ENCODE measurements at regions not wholly inside any gene's neighbourhood (a gene's known extent, or its start where the extent isn't known, plus 50 kb on each side); places are given as distances from the start of the nearest gene placed in this dataset.

DNA sequence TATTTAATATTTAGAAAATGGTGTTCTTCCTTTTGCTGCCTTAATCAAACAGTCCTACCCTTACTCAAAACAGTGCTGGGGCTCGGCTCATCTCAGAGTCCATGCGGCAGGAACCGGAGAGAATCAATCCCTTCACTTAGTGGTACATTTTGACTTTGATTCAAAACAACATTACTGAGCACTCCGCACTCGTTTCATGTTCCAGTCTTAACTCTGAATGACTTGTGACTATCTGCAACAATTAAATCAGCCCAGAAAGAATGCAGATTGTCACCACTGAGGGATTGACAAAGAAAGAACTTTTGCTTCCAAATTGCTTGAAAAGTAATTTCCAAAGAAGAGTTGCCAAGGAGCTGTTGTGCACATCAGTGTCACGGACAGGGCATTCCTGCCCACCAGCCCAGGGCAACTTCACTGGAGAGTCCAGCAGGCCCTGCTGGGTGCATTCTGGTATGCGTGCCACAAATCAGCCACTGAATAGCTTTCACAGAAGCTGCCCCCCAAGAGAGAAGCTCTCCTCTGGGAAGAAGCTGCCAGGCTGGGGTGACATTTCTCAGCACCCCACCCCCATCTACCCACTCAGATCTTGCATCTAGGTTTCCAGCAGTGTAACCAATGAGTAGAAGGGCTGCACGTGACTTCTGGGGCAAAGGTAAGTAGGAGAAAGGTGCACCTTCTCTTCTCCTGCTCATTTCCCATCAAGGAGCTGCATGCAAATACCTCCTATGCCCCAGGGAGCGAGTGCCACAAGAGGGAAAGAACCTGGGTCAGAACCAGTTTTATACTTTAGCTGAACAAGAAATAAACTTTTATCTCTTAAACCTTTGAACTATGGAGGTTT, 84.6 kb upstream of the ATP8B1 start:
- Histone ChIP-seq H3K36me3 (ENCODE audit: insufficient read depth) (no peaks in the 10 kb centered on the region; the same call in 1 of the 2 replicates), H3K4me3 (no peak overlapping the region), H3K79me2 (replicated peaks; ENCODE audit: insufficient read depth) (no peaks in the 10 kb centered on the region), H4K20me1 (replicated peaks; ENCODE audit: insufficient read depth) (no peaks in the 10 kb centered on the region), H3K9me2 (ENCODE audit: insufficient read depth) (0 out of 2 replicates have a peak, but pooled peaks cover 8% of the 10 kb centered on the region), H3K4me2 (no peak overlapping the region), H3K27ac (ENCODE audit: low read depth) (no peak overlapping the region), H3K4me1 (ENCODE audit: insufficient read depth) (no peaks in the 10 kb centered on the region), H3F3A (replicated peaks; ENCODE audit: low read depth) (no peaks in the 10 kb centered on the region), H3K27me3 (ENCODE audit: insufficient read depth) (no peaks in the 10 kb centered on the region), H2AFZ (0 out of 2 replicates have a peak overlapping the region, but pooled peaks have one; percentile 47)
- TF ChIP-seq EZH2phosphoT487 (IDR thresholded peaks at IDR 0.05; ENCODE audit: unreplicated experiment) = no peak
- Mint-ChIP-seq H3K9me3 (peaks cover 20% of the 10 kb centered on the region), H3K36me3 (ENCODE audit: low read depth) (peaks cover 5% of the 10 kb centered on the region; the same call in 1 of the 3 replicates), H3K4me1 (no peaks in the 10 kb centered on the region), H3K27ac (no peak overlapping the region), H3K4me3 (no peak overlapping the region), H3K27me3 (ENCODE audit: insufficient read depth, low read depth, poor library complexity) (peaks cover 2% of the 10 kb centered on the region)
- no peak for ATAC-seq
- no peak for DNase-seq (ENCODE audit: low spot score)

GRCh38 chr18:57885931-57886330, 82.8 kb upstream of the ATP8B1 start:
- H3K27me3 ChIP-seq (ENCODE audit: insufficient read depth) = no peaks in the 10 kb centered on the region
- no peak overlapping the region for H2AFZ ChIP-seq
- Mint-ChIP-seq H3K27ac (no peak overlapping the region), H3K36me3 (ENCODE audit: low read depth) (peaks cover 5% of the 10 kb centered on the region; the same call in 1 of the 3 replicates), H3K4me1 (no peaks in the 10 kb centered on the region), H3K9me3 (peaks cover 22% of the 10 kb centered on the region), H3K27me3 (ENCODE audit: insufficient read depth, low read depth, poor library complexity) (no peaks in the 10 kb centered on the region), H3K4me3 (no peak overlapping the region)
- TF ChIP-seq ZNF331 (CRISPR knock-in tag; IDR thresholded peaks at IDR 0.05; ENCODE audit: low read depth) (no peak), NANOG (IDR thresholded peaks at IDR 0.05; ENCODE audit: borderline replicate concordance) (no peak), REST (IDR thresholded peaks at IDR 0.05; ENCODE audit: unreplicated experiment) (no peak)
- H3K9me2 ChIP-seq (ENCODE audit: insufficient read depth) = 0 out of 2 replicates have a peak, but pooled peaks cover 4% of the 10 kb centered on the region
- no peak overlapping the region for H3K4me3 ChIP-seq
- no peak for ATAC-seq
- H3K4me2 ChIP-seq = no peak overlapping the region
- H3F3A ChIP-seq (replicated peaks; ENCODE audit: low read depth) = no peaks in the 10 kb centered on the region
- H4K20me1 ChIP-seq (replicated peaks; ENCODE audit: insufficient read depth) = no peaks in the 10 kb centered on the region
- no peaks in the 10 kb centered on the region for H3K4me1 ChIP-seq (ENCODE audit: insufficient read depth)
- no peak overlapping the region for H3K27ac ChIP-seq (ENCODE audit: low read depth)
- no peaks in the 10 kb centered on the region; the same call in 1 of the 2 replicates for H3K36me3 ChIP-seq (ENCODE audit: insufficient read depth)
- H3K79me2 ChIP-seq (replicated peaks; ENCODE audit: insufficient read depth) = no peaks in the 10 kb centered on the region
- no peak for DNase-seq (ENCODE audit: low spot score)

DNA sequence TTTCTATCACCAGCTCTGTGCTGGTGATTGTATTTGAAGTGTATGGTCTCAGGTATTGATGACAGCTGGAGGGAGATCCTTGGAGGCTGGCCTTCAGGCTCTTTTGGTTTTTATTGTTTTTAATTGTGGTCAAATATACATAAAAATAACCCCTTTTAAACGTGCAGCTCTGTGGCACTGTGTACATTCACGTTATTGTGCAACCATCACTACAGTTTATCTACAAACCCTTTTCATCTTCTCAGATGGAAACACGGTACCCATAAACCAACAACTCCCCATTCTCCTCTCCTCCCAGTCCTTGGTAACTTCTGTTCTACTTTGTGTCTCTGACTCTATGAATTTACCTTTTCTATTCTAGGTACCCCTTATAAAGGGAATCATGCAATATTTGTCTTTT, 79.3 kb upstream of the ATP8B1 start:
- H3K4me3 ChIP-seq = no peak overlapping the region
- Mint-ChIP-seq H3K4me3 (no peak overlapping the region), H3K36me3 (ENCODE audit: low read depth) (peaks cover 2% of the 10 kb centered on the region; the same call in 2 of the 3 replicates), H3K27me3 (ENCODE audit: insufficient read depth, low read depth, poor library complexity) (no peaks in the 10 kb centered on the region), H3K27ac (no peak overlapping the region), H3K9me3 (peaks cover 21% of the 10 kb centered on the region), H3K4me1 (no peaks in the 10 kb centered on the region)
- H3K79me2 ChIP-seq (replicated peaks; ENCODE audit: insufficient read depth) = no peaks in the 10 kb centered on the region
- TF ChIP-seq ZNF331 (CRISPR knock-in tag; IDR thresholded peaks at IDR 0.05; ENCODE audit: low read depth) (no peak), POLR2AphosphoS5 (IDR thresholded peaks at IDR 0.05; ENCODE audit: low read depth) (no peak)
- H3K27ac ChIP-seq (ENCODE audit: low read depth) = no peak overlapping the region
- H3K4me2 ChIP-seq = no peak overlapping the region
- H3K36me3 ChIP-seq (ENCODE audit: insufficient read depth) = no peaks in the 10 kb centered on the region
- no peak for ATAC-seq
- no peaks in the 10 kb centered on the region for H3K27me3 ChIP-seq (ENCODE audit: insufficient read depth)
- H3K4me1 ChIP-seq (ENCODE audit: insufficient read depth) = no peaks in the 10 kb centered on the region
- no peak overlapping the region for H2AFZ ChIP-seq
- no peaks in the 10 kb centered on the region for H4K20me1 ChIP-seq (replicated peaks; ENCODE audit: insufficient read depth)
- no peaks in the 10 kb centered on the region for H3K9me2 ChIP-seq (ENCODE audit: insufficient read depth)
- DNase-seq (ENCODE audit: low spot score) = no peak
- no peaks in the 10 kb centered on the region for H3F3A ChIP-seq (replicated peaks; ENCODE audit: low read depth)
